Neutrophil (primary cell): ENCODE measurements at regions not wholly inside any gene's neighbourhood (a gene's known extent, or its start where the extent isn't known, plus 50 kb on each side); places are given as distances from the start of the nearest gene placed in this dataset.
"Not testable (repeated sequence)": the region's sequence is repeated elsewhere in the genome, so short reads cannot be mapped to it uniquely, and the experiment has no call there.

Source experiments
- H3K27ac ChIP-seq: fragments of 200-600 bp; sonication (generic); 2 replicates; pipeline ENCODE4 v1.5.1; 2016; ENCODE audit warnings: mild to moderate bottlenecking, moderate library complexity
- H3K27me3 ChIP-seq: fragments of 200-600 bp; sonication (generic); 2 replicates; pipeline ENCODE4 v1.6.0; 2016; ENCODE audit warnings: mild to moderate bottlenecking
- H3K36me3 ChIP-seq: fragments of 200-600 bp; sonication (generic); 2 replicates; pipeline ENCODE4 v1.5.1; 2017
- H3K4me1 ChIP-seq, 2 experiments: fragments of 200-600 bp in 1 of 2; sonication (generic) in 1 of 2; 1 replicate in 1 of 2; 2 replicates in 1 of 2; pipeline versions ENCODE4 v1.5.1 to v1.6.1; 2013 to 2016; ENCODE audit warnings: low read depth in 1 of 2, low read length in 1 of 2, mild to moderate bottlenecking in 1 of 2, moderate library complexity in 1 of 2; ENCODE audit not compliant: control insufficient read depth in 1 of 2, insufficient read depth in 1 of 2
- H3K4me3 ChIP-seq, 2 experiments: fragments of 200-600 bp in 1 of 2; sonication (generic) in 1 of 2; 1 replicate in 1 of 2; 2 replicates in 1 of 2; pipeline ENCODE4 v1.5.1; 2013 to 2016; ENCODE audit warnings: low read depth in 1 of 2, low read length in 1 of 2, mild to moderate bottlenecking in 1 of 2, moderate library complexity in 1 of 2
- H3K9me3 ChIP-seq: fragments of 200-600 bp; sonication (generic); 2 replicates; pipeline ENCODE4 v1.5.1; 2016
- TF ChIP-seq, protein P1 (sequence below): fragments of 200-600 bp; sonication (generic); IDR thresholded peaks from 2 replicates; pipeline ENCODE4 v1.5.1; 2016; ENCODE audit warnings: antibody characterized with exemption

DNA sequence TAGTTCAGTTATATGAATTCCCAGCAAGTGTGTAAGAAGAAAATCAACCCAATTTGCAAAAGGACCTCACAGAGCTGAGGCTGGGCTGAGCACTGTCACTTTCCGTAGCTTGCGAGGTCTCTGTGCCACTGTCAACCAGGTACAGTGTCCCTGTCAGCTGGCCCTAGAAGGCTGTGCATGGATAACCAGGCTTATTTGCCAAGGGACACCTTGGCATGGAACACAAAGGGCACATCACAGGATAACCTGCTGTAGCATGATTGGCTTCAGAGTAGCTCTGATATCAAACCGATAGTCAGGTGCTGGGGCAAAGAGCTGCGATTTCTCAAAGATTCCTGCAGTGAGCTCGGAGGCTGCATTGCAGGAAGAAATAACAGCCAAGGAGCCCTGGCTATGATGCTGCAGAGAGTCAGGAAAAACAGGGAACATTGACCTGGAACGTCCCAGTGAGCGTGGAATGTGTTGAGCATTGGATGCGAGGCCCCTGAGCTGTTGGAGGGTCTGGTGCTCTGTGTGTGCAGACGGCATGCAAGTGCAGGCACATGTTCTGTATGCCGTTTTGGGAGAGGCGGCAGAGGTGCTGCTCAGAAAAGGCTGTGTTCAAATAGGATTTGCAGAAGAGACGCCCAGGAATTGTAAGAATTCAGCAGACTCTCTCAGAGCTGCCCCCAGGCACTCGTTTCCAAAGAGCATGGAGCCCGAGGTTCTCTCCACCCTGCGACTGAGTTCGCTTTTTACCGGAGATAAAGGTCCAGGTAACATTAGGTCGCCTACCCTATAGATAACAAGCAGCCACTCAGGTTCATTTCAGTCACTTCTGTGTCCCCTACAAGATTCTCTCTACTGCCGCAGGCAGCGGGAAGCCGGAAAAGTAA, 213.5 kb upstream of the IRS2 start:
- Histone ChIP-seq H3K4me3 (no peak overlapping the region), H3K36me3 (no peaks in the 10 kb centered on the region), H3K27ac (no peak overlapping the region), H3K4me1 (no peaks in the 10 kb centered on the region), H3K9me3 (no peaks in the 10 kb centered on the region), H3K27me3 (no peaks in the 10 kb centered on the region)
- TF ChIP-seq, protein P1, sequence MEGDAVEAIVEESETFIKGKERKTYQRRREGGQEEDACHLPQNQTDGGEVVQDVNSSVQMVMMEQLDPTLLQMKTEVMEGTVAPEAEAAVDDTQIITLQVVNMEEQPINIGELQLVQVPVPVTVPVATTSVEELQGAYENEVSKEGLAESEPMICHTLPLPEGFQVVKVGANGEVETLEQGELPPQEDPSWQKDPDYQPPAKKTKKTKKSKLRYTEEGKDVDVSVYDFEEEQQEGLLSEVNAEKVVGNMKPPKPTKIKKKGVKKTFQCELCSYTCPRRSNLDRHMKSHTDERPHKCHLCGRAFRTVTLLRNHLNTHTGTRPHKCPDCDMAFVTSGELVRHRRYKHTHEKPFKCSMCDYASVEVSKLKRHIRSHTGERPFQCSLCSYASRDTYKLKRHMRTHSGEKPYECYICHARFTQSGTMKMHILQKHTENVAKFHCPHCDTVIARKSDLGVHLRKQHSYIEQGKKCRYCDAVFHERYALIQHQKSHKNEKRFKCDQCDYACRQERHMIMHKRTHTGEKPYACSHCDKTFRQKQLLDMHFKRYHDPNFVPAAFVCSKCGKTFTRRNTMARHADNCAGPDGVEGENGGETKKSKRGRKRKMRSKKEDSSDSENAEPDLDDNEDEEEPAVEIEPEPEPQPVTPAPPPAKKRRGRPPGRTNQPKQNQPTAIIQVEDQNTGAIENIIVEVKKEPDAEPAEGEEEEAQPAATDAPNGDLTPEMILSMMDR = no peak

DNA sequence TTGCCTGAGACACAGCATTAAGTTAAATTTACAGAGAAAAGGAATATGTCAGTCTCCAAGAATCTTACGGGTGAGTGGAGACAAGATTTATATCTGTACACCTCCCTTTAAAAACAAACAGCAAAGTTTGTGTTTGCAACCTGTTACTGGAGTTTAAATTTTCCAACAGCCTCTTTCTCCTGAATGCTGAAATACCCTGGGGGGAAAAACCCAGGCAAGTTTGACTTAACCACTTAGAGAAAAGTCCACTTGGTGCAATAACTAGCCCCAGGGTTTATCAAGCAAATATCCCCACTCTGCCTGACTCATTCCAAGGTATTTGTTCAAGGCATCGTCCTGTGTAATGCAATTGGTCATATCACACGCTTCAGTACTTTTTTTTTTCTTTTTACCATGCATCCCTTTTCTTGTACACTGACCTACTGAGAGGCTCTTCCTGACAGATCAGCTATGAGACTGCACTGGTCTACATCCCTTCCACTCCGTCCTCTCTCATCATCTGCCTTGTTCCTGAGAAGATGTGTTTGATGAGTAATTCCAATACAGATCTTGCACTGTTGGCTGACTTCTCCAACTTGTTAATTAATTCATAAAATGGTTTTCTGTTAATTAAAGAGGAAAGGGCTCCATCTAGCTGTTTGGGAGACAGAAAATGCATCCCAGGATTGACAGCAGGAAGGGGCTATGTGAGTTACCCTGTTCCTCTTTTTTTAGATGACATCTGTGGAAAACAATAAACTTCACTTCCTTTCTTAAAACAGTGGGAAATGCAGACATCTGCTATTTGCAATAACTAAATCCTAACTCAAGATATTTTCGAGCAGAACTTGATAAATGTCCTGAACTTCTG, 212.5 kb upstream of the IRS2 start:
- Histone ChIP-seq H3K27ac (no peak overlapping the region), H3K27me3 (no peaks in the 10 kb centered on the region), H3K4me1 (no peaks in the 10 kb centered on the region), H3K9me3 (no peaks in the 10 kb centered on the region), H3K36me3 (no peaks in the 10 kb centered on the region), H3K4me3 (no peak overlapping the region)
- TF ChIP-seq, protein P1 = no peak

DNA sequence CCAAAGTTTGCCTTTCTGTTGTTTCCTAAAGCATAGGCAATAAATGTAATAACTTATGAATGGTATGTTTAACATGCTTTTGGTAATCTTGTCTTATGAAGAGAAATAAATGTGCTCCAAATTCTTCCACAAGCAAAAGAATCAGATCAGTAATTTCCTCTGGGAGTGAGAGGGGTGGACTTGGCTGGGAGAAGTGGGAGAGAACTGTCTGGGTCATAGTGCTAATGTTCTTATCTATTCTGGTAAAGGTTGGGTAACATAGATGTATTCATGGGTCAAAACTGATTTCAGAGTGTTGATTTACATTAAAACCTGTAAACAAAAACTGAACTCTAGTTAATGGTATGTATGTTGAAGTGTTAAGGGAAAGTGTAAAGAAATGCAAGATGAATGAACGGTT, 211.7 kb upstream of the IRS2 start:
- Histone ChIP-seq H3K9me3 (no peaks in the 10 kb centered on the region), H3K27me3 (no peaks in the 10 kb centered on the region), H3K36me3 (no peaks in the 10 kb centered on the region), H3K4me1 (no peaks in the 10 kb centered on the region), H3K27ac (no peak overlapping the region), H3K4me3 (no peak overlapping the region)
- TF ChIP-seq, protein P1 = no peak

DNA sequence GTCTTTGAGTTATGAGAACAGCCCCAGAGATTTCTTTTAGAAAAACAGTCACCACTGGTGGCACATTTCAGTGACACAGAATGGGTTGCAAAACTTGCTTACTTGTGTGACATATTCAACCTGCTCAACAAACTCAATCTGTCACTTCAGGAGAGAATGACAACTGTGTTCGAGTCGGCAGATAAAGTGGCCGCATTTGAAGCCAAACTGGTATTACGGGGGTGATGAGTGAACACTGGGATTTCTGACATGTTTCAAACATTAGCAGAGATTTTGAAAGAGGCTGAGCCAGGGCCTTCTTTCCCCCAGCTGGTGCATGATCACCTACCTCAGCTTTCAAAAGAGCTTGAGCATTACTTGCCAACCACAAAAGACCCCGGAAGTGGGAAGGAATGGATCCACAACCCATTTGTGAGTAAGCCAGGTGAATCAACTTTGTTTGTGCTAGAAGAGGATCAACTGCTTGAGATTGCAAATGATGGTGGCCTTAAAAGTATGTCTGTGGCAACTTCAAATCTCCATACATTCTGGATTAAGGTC, 210.7 kb upstream of the IRS2 start:
- not testable (repeated sequence) for H3K27ac ChIP-seq, H3K27me3 ChIP-seq, H3K4me1 ChIP-seq, H3K36me3 ChIP-seq, H3K4me3 ChIP-seq, H3K9me3 ChIP-seq

DNA sequence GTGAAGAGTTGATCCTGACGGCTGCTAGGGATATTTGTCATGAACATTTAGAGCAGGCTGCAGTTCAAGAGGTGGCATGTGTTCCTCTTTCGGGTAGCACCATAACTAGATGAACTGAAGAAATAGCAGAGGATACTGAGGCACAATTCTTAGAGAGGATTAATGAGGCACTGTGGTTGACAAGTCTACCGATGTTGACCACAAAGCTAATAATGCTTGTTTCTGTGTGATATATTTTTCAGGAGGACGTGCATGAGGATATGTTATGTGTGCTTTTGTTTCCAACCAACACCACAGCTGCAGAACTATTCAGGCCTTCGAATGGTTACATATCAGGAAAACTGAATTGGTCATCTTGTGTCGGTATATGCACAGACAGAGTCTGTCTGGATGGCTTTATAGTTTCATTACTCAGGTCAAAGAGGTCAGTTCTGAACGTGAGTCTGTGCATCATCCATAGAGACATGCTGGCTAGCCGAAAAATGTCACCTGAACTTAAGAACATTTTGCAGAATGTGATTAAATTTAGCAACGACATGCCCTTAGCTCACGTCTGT, 210.1 kb upstream of the IRS2 start:
- TF ChIP-seq, protein P1 = no peak
- Histone ChIP-seq H3K36me3 (no peaks in the 10 kb centered on the region), H3K27ac (no peak overlapping the region), H3K4me3 (no peak overlapping the region), H3K27me3 (no peaks in the 10 kb centered on the region), H3K9me3 (no peaks in the 10 kb centered on the region), H3K4me1 (no peaks in the 10 kb centered on the region)
